GM19240 (cell line): ENCODE measurements at regions not wholly inside any gene's neighbourhood (a gene's known extent, or its start where the extent isn't known, plus 50 kb on each side); places are given as distances from the start of the nearest gene placed in this dataset.
"Not testable (repeated sequence)": the region's sequence is repeated elsewhere in the genome, so short reads cannot be mapped to it uniquely, and the experiment has no call there.

ENCODE experiments used
- DNase-seq: peaks from one replicate; pipeline ENCODE4 v3.0.0; 2011; ENCODE audit warnings: low spot score; ENCODE audit not compliant: insufficient read length

DNA sequence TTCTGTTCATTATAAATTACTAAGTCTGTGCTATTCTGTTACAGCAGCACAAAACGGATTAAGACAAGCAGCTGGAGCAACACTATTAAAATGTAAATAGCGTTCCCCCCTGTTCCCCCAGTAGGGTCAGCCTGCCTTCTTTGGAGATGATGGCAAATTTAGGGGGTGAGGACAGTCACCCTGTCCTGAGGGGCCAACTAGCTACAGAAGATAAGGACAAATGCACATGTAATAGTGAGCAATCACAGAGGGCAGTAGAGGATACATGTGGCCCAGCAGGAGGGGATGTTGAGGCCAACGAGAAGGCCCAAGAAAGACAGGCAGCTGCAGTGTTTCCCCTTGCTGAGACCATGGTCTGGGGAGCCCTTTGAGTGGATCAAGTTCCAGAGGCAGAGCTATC lies 266.7 kb upstream of the CDYL start:
- no peak for DNase-seq

DNA sequence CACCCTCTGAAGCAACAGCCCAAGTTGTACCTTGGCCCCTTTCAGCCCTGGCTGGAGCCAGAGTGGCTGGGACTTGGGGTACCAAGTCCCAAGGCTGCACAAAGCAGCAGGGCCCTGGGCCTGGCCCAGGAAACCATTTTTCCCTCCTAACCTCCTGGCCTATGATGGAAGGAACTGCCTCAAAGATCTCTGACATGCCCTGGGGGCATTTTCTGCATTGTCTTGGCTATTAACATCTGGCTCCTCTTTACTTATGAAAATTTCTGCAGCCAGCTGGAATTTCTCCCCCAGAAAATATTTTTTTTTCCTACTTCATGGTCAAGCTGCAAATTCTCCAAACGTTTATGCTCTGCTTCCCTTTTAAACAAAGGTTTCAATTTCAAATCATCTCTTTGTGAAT lies 269.4 kb upstream of the CDYL start:
- DNase-seq = no peak

DNA sequence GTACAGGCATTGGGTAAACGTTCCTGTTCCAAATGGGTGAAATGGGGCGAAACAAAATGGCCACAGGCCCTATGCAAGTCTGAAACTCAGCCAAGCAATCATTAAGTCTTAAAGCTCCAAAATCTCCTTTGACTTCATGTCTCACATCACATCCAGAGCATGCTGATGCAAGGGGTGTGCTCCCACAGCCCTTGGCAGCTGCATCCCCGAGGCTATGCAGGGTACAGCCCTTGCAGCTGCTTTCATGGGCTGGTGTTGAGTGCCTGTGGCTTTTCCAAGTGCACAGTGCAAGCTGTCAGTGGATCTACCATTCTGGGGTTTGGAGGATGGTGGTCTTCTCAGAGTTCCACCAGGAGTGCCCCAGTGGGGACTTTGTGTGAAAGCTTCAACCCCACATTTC lies 270.0 kb upstream of the CDYL start:
- DNase-seq = no peak

DNA sequence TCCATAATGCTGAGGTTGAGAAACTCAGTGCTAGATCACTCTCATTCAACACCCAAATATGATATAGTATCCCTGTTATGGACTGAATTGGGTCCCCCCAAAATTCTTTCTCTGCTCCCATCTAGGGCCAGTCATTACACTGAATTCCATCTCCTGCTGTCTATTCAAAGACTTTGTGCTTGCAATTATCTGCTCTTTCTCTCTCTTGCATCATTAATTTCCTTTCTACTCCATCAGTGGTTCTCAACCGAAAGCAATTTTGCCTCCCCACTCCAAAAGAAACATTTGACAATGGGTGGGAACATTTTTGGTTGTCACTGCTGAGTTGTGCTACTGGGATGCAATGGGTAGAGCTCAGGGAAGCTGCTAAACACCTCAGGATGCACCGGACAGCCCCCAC lies 271.5 kb upstream of the CDYL start:
- DNase-seq = no peak

DNA sequence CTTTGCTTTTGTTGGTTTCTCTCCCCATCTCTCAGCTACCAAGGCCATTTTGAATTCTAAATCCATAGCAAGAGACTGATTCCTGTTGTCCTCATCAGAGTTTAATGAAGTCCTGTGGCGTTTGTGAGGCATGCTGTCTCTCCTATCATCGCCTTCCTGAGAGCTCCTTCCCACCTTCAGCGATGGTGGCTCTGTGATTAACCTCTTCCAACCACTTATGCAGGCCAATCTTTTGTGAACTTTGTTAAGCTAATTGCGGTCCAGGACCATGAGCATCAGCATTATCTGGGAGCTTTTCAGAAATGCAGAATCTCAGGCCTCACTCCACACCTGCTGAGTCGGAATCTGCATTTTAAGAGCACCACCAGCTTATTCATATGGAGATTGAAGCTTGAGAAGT lies 272.5 kb upstream of the CDYL start:
- no peak for DNase-seq

DNA sequence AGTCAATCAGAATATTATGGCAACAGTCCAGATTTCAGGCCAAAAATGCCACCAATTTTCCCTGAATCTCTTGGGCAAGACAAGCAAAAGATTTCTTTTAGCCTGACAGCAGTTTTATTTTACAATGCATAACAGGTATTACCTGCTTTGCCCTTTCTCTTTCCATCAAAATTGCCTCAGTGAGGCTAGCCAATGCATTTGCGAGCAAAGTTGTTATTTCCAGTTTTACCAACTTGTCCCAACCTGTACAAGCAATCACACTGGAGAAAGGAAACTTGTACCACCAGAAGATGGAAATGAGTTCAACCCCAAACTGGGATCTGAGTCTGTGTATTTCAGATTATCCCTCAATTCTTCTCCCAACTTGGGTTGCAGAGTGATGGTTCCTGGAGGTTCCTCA lies 279.9 kb upstream of the CDYL start:
- no peak for DNase-seq

DNA sequence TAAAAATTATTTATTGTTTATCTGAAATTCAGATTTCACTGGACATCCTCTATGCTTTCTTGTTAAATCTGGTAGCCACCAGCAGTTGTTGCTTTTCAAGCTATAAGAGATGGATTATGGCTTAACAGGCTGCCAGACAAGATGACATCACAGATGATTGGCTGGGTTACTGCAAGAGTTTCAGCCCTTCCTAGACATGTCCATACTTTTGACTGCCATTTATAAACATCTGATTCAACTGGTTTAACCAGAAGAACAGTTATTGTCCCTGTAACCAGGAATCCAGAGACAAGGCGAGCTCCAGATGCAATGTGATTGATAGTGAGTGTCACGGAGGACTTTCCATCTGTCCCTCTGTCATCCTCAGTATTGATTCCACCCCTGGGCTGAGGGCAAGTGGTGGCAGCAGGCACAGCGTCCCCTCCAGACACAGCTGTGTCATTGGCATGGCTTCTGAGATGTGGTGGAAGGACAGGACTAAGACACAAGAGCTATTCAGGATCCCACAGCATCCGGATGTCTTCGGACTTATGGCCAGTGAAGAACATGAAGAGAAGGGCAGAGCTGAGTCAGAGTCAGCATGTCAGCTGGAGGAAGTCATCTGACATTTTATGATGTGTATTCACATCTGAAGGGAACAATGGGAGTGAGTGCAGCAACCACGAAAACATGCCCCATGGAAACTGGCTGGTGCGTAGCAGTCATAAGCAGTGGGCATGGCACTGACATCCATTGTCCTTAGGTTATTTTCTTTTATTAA lies 284.5 kb upstream of the CDYL start:
- DNase-seq = no peak

DNA sequence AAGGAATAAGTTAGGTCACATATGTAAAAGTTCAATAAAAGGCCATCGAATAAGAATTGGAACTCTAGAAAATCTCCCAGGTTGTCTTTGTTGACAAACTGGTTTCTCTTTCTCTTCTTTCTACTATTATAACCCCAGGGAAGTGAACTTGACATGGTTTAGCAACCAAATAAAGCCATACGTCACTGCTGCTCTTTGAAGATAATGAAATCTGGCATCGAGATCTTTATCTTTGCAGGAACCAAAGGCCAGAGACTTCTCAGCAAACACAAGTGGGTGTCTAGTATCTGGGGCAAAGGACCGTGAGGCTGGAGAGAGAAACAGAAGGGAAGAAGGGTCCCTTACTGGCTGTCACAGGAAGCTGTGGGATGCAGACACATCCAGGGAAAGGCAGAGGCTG lies 286.7 kb upstream of the CDYL start:
- no peak for DNase-seq

DNA sequence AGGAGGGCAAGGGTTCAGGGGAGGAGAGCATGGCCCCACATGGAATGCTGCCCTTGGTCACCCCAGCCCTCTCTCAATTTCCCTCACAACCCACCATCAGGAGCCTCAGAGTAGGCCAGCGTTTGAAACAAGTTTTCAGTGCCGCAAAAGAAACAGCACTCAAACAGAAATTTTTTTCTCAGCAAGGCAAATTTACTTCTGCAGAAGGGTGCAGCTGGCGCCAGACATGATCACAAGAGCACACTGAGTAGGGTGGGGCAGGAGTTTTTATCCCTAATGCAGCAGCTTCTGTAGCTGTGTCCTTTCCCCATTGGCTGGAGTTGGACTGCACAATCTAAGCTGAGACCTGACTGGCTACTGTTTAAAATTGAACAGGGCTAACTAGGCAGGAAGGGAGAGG lies 287.8 kb upstream of the CDYL start:
- DNase-seq = no peak

DNA sequence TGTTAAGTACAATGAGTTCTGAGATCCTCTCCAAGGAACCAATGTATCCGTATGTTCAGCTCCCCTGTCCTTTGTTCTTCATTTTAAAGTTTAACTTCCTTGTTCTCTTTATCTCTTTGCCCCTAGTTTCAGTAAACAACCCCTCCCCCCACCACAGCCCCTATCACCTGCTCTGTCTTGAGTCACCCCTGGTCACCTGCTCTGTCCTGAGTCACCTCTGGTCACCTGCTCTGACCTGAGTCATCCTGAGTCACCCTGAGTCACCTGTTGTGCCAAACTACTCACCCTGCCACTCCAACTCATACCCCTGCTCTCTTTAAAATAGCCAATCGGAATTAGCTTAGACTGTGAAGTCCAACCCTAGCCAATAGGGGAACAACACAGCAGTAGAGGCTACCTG lies 288.7 kb upstream of the CDYL start:
- DNase-seq = no peak

DNA sequence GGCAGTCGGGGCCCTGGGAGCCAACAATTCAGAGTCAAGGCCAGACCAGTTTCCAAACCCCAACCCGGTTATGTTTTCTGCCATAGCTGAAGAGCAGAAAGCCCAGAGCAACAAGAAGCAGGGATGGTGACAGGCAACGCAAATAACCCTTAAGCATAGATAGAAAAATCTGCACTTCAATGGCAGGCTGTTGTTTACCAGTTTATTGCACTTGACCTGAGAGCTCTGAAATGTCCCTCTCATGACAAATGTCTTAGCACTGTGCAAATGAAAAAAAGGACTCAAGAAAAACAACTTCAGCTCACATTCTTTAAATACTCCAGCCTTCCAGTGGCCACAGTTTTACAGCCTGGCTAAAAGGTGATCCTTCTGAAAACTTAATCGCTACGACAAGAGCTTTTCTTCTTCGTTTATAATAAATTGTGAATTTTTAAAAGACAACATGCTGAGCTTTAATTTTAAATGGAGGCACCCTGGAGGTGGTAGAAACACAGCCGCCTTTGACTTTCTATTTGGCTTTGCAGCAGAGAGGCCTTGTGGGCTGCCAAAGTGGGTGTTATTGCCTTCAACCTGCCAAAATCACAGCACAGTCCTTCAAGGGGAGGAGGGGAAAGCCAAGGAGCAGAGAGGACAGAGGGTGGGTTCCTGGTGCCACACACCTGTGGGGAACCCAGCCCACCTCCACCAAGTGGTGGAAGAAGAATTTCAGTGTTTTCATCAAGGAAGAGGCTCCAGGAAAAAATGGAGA lies 289.5 kb upstream of the CDYL start:
- DNase-seq = no peak

DNA sequence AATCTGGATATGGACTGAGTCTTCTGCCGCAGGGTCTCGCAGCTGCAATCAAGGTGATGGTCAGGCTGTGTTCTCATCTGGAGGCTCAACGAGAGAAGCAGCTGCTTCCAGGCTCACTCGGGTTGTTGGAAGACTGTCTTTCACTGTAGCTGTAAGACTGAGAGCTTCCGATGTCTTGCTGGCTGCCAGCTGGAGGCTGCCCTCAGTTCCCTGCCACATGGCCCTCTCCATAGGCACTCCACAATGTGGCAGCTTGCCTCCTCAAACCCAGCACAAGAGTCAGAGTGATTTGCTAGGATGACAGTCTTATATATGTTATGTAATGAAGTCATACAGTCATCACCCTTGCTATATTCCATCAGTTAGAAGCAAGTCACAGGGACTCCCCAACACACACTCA lies 290.5 kb upstream of the CDYL start:
- DNase-seq = no peak

DNA sequence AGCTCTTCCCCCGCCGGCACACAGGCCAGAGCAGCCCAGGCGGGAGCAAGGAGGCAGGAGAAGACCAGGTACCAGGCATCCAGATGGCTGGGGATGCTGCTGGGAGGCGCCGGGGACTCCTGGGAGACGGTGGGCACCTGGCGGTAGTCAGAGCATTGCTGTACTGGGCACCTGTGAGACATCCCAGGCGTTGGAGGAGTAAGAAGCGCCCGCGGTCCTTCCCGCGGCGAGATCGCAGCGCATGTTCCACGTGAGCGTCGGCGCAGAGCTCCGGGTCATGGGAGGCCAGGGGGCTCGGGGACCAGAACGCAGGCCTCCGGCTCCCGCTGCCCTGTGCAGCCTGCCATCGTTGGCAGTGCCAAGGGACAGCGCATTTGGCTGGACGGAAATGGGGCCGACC lies 293.7 kb upstream of the CDYL start:
- no peak for DNase-seq

DNA sequence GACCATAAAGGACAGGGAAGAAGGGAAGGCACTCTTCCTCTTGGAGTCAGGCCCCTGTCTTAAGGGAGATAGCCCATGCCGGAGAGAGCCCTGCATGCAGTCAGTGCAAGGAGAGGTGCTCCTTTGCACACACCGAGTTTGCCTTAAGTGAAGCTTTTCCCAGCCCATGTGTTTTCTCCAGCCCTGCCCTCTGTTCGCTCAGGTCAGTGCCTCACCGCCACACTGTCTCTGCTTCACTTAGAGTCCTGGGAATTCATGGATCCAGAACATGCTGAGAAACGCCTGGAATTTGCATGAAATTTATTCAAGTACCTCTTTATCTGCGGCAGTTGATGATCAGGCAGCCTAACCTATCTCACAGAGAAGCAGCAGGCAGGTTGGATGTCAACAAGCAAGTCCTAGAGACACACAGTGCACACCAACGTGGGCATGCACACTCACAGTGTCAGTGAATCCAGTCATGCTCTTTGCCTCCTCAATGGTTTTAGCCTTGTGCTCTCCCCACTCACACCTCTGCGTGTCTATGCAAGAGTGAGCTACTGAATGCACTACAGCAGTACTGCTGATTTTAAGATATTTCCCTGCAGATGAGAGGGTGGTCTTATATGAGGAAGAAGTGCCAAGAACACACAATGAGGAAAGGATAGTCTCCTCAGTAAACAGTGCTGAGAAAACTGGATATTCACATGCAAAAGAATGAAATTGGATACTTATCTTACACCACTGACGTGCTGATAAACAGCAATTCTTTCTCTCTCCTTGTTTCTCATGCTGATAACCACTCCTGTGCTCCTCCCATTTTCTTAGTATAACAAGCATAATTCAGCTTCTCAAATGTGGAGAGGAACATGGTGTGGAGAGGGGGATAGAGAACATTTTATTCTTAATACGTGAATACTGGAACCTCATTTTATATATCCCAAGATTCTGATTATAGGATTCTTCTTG lies 295.1 kb upstream of the CDYL start:
- no peak for DNase-seq

DNA sequence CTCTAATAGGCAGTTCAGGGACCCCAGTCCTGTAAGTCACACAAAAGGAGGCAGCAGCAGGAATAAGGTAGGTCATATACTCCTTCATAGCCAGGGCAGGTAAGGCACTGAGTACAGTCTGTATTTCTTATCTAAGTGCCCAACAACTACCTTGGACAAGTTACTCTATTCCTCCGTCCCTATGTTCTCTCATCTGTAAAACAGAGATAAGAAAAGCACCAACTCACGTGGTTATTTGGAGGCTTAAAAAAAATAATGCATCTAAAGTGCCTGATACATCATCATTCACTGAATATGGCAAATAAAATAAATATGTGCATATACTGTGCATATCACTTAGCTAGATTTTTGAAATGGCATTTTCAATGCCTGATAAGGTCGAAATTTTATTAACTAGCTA lies 298.1 kb upstream of the CDYL start:
- DNase-seq = no peak

DNA sequence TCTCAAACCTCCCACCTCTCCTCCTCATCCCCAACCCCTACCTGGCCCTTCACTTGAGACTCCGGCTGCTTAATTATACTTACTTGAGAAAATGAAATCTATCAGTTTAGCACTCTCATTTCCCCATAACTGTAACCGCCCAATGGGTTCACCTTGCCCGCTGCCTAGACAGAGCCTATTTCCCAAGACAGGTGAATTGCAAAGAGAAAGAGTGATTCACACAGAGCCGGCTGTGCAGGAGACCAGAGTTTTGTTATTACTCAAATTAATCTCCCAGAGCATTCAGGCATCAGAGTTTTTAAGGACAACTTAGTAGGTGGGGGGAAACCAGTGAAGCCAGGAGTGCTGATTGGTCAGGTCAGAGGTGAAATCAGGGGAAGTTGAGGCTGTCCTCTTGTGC lies 301.4 kb upstream of the CDYL start:
- no peak for DNase-seq

DNA sequence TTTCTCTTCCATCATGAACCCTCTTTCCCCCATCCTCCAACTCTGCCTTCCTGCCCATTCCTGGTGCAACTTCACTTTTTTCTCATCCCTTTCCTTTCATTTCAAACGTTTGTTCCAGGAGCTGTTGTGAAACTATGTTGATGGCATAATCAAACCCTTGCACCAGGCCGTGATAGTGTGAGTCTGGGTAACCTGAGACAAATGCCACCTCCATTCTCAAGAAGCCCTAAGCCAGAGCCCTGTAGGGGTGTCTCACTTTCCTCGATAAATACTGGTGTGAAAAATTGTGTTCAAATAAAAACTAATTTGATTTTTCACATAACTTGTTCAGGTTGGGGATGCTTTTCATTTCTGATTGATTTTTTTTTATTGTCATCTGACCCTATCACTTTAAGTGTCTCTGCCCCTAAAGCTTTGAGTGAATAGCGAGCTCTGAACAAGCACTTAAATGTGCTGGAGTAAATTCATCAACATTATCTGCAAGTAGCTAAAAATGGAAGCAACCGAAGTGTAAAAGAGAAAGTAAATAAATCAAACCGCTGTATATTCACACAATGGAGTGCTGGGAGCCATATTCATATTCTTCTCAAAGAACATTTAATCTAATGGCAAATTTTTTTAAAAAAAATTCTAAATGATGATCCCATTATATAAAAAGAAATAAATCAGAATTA lies 303.1 kb upstream of the CDYL start:
- no peak for DNase-seq

DNA sequence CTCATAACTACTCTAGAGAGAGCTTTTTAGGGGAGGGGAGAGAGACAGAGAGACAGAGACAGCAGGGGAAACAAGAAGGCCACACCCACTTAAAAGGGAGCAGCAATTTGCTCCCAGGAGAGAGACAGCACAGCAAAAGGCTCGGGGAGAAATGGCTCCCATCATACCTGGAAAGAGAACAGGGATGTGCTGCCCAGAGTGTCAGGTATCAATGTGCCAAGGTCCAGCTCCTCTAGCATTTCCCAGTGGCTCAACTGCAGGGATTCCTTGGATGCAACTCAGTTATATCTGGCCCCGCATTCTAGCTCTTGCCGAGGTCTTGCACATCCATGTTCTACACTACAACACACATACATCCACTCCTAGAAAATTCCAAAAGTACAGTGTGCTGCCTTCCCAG lies 304.0 kb upstream of the CDYL start:
- no peak for DNase-seq

DNA sequence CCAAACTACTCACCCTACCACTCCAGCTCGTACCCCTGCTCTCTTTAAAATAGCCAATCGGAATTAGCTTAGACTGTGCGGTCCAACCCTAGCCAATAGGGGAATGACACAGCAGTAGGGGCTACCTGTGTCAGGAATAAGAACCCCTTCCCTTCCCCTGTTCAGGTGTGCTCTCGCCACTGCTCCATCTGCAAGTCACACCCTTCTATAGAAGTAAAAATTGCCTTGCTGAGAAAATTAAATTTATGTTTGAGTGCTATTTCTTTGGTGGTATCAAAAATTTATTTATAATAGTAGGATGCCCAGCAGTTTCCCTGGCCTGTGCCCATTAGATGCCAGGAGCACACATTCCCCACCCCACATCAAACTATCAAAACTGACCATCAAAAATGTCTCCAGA lies 304.7 kb upstream of the CDYL start:
- DNase-seq = not testable (repeated sequence)

DNA sequence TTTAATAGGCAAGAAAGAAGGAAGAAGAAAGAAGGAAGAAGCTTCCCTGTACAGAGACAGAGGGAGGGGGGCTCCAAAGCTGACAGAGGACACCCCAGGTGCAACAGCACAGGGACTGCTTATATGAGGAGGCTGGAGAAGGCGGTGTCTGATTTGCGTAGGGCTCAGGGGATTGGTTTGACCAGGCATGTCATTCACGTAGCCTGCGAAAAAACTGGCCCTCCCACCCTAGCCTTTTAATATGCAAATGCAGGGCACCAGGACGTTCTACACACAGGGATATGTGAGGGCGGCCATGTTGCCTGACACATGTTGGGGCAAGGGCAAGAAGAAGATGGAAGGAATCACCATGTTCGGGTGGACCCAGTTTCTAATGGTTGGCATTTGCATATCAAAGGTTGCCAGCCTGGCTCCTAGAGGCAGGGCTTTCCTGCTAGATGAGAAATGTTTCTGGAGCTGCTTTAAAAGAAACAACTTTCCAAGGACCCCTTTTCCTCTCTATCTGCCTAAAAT lies 305.4 kb upstream of the CDYL start:
- DNase-seq = no peak

DNA sequence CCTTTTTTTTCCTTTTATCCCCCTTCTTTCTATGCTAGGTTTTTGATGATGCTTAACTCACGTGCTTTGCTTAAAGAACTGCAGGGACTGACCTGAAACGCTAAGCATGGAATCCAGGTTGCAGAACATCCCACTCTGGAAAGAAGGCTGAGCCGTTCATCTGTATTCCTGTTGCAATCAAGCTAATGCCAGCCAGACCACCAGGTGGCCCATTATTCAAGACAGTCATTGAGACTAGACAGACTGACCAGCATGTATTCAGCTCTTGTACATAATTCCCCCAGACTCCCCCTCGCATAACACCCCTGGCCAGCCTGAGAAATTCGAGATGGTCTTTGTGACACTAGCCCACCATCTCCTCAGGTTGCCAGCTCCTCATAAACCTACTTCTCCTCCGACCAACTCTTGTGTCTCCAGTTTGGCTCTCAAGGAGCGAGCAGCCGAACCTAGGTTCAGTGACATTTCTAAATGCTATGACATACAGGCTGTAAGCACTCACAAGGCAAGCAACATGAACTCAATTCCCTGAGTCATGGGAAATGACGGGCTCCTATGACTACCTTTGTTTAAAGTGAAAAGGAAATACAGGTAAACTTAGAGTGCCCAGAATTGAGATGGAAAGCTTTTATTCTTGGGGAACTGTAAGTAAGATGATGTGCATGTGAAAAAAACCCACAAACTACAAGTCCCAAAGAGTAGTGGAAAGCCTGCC lies 309.3 kb upstream of the CDYL start:
- DNase-seq = no peak
